Body of pancreas (tissue), 4 donors: ENCODE measurements at regions not wholly inside any gene's neighbourhood (a gene's known extent, or its start where the extent isn't known, plus 50 kb on each side); places are given as distances from the start of the nearest gene placed in this dataset.

Experiments used
- ATAC-seq: fragments of 150-250 bp; one replicate; pipeline ENCODE4 v1.9.1; 2016
- DNase-seq, 4 donors: peaks; one replicate each; pipeline ENCODE4 v3.0.0-alpha.2; 2019
- H3K27ac ChIP-seq, 4 donors: fragments of 200-600 bp; sonication (generic); 1 replicate in 3 of 4; 2 replicates in 1 of 4; pipeline versions ENCODE4 v1.5.1 to v1.6.1; 2016 to 2019; ENCODE audit warnings: mild to moderate bottlenecking in 1 of 4, mixed read lengths in 1 of 4, moderate library complexity in 1 of 4
- H3K27me3 ChIP-seq, 2 donors: fragments of 200-600 bp; sonication (generic); one replicate each; pipeline ENCODE4 v1.6.0; 2016; ENCODE audit warnings: mild to moderate bottlenecking in 1 of 2
- H3K36me3 ChIP-seq, 2 donors: fragments of 200-600 bp; sonication (generic); replicated peaks in 1 of 2; 2 replicates each; pipeline ENCODE4 v1.5.1; 2016; ENCODE audit warnings: low read depth in 2 of 2; ENCODE audit not compliant: insufficient read depth in 1 of 2
- H3K4me1 ChIP-seq: fragments of 200-600 bp; sonication (generic); one replicate; pipeline ENCODE4 v1.6.0; 2016
- H3K4me3 ChIP-seq, 2 donors: fragments of 200-600 bp; sonication (generic); 1 replicate in 1 of 2; 2 replicates in 1 of 2; pipeline ENCODE4 v1.5.1; 2016 to 2019
- H3K9me3 ChIP-seq, 3 donors: fragments of 200-600 bp; sonication (generic); 1 replicate in 2 of 3; 2 replicates in 1 of 3; pipeline ENCODE4 v1.5.1; 2016
- POLR2A ChIP-seq, 3 donors: fragments of 450-650 bp; IDR thresholded peaks; one replicate each; pipeline ENCODE4 v1.6.1; 2016; ENCODE audit warnings: antibody characterized with exemption in 3 of 3, mild to moderate bottlenecking in 2 of 3
- WGBS, 2 donors: methylation state at CpG; one replicate each; pipeline ENCODE4 v1.1.5; 2017; 5-methylcytosine and 5-hydroxymethylcytosine counted together
- intact Hi-C: fragments of 100-400 bp; cut with DNase I; formaldehyde crosslinking; loops from one replicate; pipeline ENCODE4 v1.15.1; 2023
- TF ChIP-seq, protein P1 (sequence below), 7 experiments: fragments of 450-650 bp in 4 of 7; fragments of 200-600 bp in 3 of 7; sonication (generic) in 3 of 7; IDR thresholded peaks; one replicate each; pipeline ENCODE4 v1.5.1; 2016 to 2019; ENCODE audit warnings: antibody characterized with exemption in 7 of 7

DNA sequence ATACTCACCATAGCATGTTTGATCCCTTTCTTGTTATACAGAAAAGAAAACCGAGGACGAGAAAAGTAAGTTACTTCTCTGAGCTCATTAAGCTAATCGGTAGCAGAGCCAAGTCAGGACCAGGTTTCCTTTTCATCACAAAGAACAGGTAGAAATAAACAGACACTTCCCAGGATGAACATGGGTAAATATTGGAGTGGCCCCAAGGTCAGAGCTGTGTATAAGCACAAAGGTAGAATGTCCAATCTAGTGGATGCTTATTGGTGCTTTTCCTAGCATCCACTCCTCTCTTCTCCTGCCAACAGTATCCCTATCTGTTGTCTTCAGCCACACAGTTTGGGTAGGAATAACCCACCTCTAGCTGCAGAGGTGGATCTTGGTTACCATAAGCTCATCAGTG, 52.8 kb upstream of the THUMPD3 start:
- Histone ChIP-seq H3K4me3 (no peak overlapping the region), H3K36me3 (no peaks in the 10 kb centered on the region), H3K4me1 (no peaks in the 10 kb centered on the region), H3K27ac (no peak overlapping the region), H3K9me3 (no peaks in the 10 kb centered on the region), H3K27me3 (no peaks in the 10 kb centered on the region)
- TF ChIP-seq, protein P1, sequence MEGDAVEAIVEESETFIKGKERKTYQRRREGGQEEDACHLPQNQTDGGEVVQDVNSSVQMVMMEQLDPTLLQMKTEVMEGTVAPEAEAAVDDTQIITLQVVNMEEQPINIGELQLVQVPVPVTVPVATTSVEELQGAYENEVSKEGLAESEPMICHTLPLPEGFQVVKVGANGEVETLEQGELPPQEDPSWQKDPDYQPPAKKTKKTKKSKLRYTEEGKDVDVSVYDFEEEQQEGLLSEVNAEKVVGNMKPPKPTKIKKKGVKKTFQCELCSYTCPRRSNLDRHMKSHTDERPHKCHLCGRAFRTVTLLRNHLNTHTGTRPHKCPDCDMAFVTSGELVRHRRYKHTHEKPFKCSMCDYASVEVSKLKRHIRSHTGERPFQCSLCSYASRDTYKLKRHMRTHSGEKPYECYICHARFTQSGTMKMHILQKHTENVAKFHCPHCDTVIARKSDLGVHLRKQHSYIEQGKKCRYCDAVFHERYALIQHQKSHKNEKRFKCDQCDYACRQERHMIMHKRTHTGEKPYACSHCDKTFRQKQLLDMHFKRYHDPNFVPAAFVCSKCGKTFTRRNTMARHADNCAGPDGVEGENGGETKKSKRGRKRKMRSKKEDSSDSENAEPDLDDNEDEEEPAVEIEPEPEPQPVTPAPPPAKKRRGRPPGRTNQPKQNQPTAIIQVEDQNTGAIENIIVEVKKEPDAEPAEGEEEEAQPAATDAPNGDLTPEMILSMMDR (IDR thresholded peaks at IDR 0.05): no peak
- no peak for TF ChIP-seq POLR2A (IDR thresholded peaks at IDR 0.05)
- intact Hi-C loops: no loop called here
- ATAC-seq (no peak), DNase-seq (no peak)
- WGBS, 2 donors: 83 to 90% methylated on average over 3 of the region's 3 CpGs

DNA sequence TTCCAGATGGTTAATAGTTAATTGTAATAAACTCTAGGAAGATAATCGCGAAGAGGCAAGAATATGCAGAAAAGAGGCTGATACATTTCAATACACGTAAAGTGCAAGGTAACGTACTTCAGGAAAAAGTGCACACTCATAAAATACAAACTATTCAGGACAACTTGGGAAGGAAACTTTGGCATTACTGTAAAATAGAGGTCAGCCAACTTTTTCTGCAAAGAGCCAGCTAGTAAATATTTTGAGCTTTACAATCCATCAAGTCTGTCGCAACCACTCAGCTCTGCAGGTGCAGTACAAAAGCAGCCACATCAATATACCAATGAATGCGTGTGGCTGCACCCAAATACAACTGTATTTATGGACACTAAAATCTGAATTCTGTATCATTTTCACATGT, 51.6 kb upstream of the THUMPD3 start:
- no peak for DNase-seq
- H3K4me3 ChIP-seq: no peak overlapping the region
- no peak for TF ChIP-seq POLR2A (IDR thresholded peaks at IDR 0.05)
- TF ChIP-seq, protein P1 (IDR thresholded peaks at IDR 0.05): no peak
- H3K4me1 ChIP-seq: no peaks in the 10 kb centered on the region
- H3K36me3 ChIP-seq: no peaks in the 10 kb centered on the region
- peak overlapping the region in 2 of 4 donors; percentile 8 to 38 for H3K27ac ChIP-seq
- intact Hi-C loops: no loop called here
- 52 to 57% methylated on average over 6 of the region's 6 CpGs for WGBS, 2 donors
- no peaks in the 10 kb centered on the region for H3K27me3 ChIP-seq
- ATAC-seq: peak; percentile 78
- no peaks in the 10 kb centered on the region for H3K9me3 ChIP-seq
